ENCODE measurements at regions not wholly inside any gene's neighbourhood (a gene's known extent, or its start where the extent isn't known, plus 50 kb on each side); places are given as distances from the start of the nearest gene placed in this dataset.

DNA sequence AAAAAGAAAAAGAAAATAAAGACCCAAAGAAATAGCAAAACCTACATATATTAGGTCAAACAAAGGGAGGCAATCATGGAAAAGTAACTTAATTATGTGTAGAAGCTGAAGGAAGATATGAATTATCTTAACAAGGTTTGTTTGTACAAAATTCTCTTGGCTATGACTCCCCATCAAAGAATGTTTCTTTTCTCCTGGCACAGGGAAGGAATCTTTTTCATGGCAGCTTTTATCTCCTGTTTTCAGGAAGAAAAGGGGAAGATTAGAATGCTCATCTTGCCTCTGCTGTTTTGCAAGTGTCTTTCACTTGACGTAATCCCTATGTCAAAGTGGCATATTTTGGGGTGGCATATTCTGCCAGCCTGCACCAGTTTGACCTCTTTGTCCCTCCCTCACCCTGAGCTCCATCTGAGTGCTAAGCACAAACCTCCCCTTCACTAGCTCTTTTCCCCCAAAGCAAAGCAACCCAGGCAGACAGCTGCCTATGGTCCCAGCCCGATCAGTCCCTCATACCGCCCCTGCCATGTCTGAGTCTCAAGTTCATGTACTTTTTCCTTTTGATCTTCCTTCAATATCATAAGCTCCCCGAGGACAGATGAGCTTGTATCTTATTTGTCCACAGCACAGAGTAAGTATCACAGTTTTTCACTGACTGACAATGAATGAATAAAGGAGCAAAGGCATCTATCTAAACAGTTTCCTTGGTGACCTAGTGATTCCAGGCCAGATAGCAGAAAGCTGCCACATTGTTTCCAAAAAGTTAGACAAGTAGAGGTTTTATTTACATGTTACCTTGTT lies 242.8 kb upstream of the ANKRD55 start:
- Histone ChIP-seq H3K4ac (ENCODE audit: low read depth, low read length) (no peak overlapping the region), H3K27ac (ENCODE audit: insufficient read length, low read depth, low read length) (no peak overlapping the region), H2BK5ac (ENCODE audit: insufficient read length, low read length) (no peak overlapping the region), H3K56ac (ENCODE audit: insufficient read length, low read depth, low read length) (no peak overlapping the region), H3K4me1 (ENCODE audit: insufficient read depth, low read length) (no peaks in the 10 kb centered on the region), H2BK20ac (ENCODE audit: low read depth, low read length, poor library complexity, severe bottlenecking) (no peak overlapping the region), H2BK15ac (ENCODE audit: low read depth, low read length) (no peak overlapping the region), H3K18ac (ENCODE audit: insufficient read length, low read depth, low read length) (no peak overlapping the region), H3K9ac (ENCODE audit: extremely low read depth, insufficient read length, low read length) (no peak overlapping the region), H3K23ac (ENCODE audit: insufficient read length, low read depth, low read length) (no peak overlapping the region), H2AK5ac (ENCODE audit: insufficient read length, low read length) (no peak overlapping the region), H4K20me1 (ENCODE audit: control insufficient read depth, insufficient read depth, insufficient read length) (no peaks in the 10 kb centered on the region), H3K9me3 (ENCODE audit: control insufficient read depth, low read depth, low read length) (no peaks in the 10 kb centered on the region), H3T11ph (ENCODE audit: low read length) (no peak overlapping the region), H3K4me2 (ENCODE audit: insufficient read depth, insufficient read length, low read length) (no peak overlapping the region), H2AFZ (ENCODE audit: low read length) (no peak overlapping the region), H3K23me2 (ENCODE audit: insufficient read length, low read depth, low read length, poor library complexity, severe bottlenecking) (peaks cover 5% of the 10 kb centered on the region), H3K14ac (ENCODE audit: insufficient read depth, low read length) (no peak overlapping the region), H4K5ac (ENCODE audit: insufficient read length, low read depth, low read length) (no peak overlapping the region), H3K79me2 (ENCODE audit: insufficient read depth, low read length) (no peaks in the 10 kb centered on the region), H3K79me1 (ENCODE audit: insufficient read depth, low read depth, low read length, poor library complexity, severe bottlenecking) (no peaks in the 10 kb centered on the region), H4K8ac (replicated peaks; ENCODE audit: insufficient read length, low read depth, low read length) (no peak overlapping the region), H2BK120ac (ENCODE audit: low read depth, low read length, poor library complexity, severe bottlenecking) (no peak overlapping the region), H4K91ac (ENCODE audit: insufficient read length, low read depth, low read length) (no peak overlapping the region), H2BK12ac (ENCODE audit: insufficient read length, low read depth, low read length) (no peak overlapping the region), H3K27me3 (ENCODE audit: insufficient read depth, low read length) (peaks cover 4% of the 10 kb centered on the region; the same call in 1 of the 2 replicates)
- no peak for DNase-seq
- Mint-ChIP-seq H3K27ac (no peak overlapping the region), H3K36me3 (ENCODE audit: insufficient read depth in 1 of 3, low read depth in 3 of 3) (no peaks in the 10 kb centered on the region), H3K9me3 (no peaks in the 10 kb centered on the region; a peak in 1 of 5 replicates), H3K4me3 (no peak overlapping the region), H3K4me1 (peaks cover 8 to 10% of the 10 kb centered on the region in 2 experiments), H3K27me3 (ENCODE audit: low read depth) (peaks cover 30% of the 10 kb centered on the region)
- no CpG with 5 or more reads among the region's 4 CpGs for WGBS (ENCODE audit: extremely low coverage, insufficient read length, low lambda C conversion rate)
- TF ChIP-seq, protein P1, sequence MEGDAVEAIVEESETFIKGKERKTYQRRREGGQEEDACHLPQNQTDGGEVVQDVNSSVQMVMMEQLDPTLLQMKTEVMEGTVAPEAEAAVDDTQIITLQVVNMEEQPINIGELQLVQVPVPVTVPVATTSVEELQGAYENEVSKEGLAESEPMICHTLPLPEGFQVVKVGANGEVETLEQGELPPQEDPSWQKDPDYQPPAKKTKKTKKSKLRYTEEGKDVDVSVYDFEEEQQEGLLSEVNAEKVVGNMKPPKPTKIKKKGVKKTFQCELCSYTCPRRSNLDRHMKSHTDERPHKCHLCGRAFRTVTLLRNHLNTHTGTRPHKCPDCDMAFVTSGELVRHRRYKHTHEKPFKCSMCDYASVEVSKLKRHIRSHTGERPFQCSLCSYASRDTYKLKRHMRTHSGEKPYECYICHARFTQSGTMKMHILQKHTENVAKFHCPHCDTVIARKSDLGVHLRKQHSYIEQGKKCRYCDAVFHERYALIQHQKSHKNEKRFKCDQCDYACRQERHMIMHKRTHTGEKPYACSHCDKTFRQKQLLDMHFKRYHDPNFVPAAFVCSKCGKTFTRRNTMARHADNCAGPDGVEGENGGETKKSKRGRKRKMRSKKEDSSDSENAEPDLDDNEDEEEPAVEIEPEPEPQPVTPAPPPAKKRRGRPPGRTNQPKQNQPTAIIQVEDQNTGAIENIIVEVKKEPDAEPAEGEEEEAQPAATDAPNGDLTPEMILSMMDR (conservative IDR thresholded peaks at IDR 0.05) = no peak

Measured in H9 (cell line).